ENCODE measurements at regions not wholly inside any gene's neighbourhood (a gene's known extent, or its start where the extent isn't known, plus 50 kb on each side); places are given as distances from the start of the nearest gene placed in this dataset.

DNA sequence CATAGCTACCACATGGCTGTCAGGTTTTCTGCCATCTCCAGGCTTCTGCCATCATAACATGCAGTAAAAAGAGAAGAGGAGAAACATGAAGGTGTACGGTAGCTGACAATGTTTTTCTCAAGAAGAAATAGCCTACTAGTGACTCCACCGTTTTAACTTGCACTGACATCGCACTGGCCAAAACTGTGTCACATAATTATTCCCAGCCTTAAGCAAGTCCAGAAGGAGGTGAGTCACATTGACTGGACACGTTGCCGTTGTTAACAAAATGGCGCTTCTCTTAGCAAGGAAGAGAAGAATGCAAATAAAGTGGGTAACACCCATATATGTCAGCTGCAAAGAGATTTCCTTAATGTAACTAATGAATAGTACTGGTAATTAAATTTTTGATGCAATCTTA, 810.4 kb upstream of the SLC10A2 start:
- TF ChIP-seq CTCF (conservative IDR thresholded peaks at IDR 0.05; ENCODE audit: low read length), result no peak
- no peak for TF ChIP-seq EZH2phosphoT487 (IDR thresholded peaks at IDR 0.05; ENCODE audit: borderline replicate concordance, low read depth, low read length)

Data from OCI-LY7 (cell line).